ACHN (cell line): ENCODE measurements at regions not wholly inside any gene's neighbourhood (a gene's known extent, or its start where the extent isn't known, plus 50 kb on each side); places are given as distances from the start of the nearest gene placed in this dataset.

Experiments
- DNase-seq: peaks from one replicate; pipeline ENCODE4 v3.0.0-alpha.2; 2015
- in situ Hi-C: cut with HindIII; loops from 2 replicates; pipeline ENCODE4 v1.10.0; 2017; ENCODE audit warnings: low sequenced_read_pairs, low pct_ligation_motif_present, low pct_unique_long_range_greater_than_20kb

DNA sequence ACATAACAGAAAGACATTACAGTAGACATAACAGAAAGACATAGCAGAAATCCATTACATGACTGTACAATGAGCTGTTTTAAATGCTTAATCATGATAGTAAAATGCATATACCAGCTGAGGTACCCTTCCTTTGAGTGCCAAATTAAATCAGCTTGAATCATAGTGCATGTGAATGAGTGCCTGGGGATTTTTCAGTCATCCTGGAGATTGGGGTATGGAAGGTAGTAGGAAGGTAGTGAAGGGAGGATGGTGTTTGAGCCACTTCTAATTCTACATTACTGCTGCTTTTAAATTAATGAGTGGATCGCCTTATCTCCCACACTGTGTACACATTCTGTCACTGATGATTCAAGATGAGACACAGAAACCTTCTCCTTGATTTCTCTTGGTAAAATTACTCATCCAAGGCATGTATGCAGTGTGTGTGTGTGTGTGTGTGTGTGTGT, 534.2 kb downstream of the LRFN5 start:
- in situ Hi-C loops = no loop called here
- peak; percentile 7 for DNase-seq

DNA sequence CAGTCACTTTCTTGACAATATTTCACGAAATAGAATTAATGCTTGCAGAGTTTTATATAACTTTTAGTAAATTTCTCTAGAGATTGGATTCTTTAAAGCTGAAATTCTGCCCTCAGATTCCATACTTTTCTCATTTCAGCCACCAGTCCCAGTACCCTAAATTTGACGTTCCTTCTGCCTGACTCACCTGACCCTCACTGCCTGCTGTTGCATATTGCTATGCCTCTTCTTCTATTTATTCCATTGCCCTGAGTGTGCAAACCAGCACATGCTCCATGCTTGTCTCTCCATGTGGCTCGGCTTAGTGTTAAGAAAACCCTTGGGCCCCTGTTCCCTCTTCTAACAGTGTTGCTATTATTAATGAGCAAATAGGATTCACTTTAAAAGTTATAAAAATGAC, 533.3 kb downstream of the LRFN5 start:
- DNase-seq = no peak
- in situ Hi-C loops = no loop called here

- in situ Hi-C loops = no loop called here
- no peak for DNase-seq
These were observed 531.7 kb downstream of the LRFN5 start for GRCh38 chr14:42138406-42138805.

GRCh38 chr14:42130815-42131214, 524.1 kb downstream of the LRFN5 start:
- DNase-seq = no peak
- in situ Hi-C loops = no loop called here

GRCh38 chr14:42123526-42123925, 516.9 kb downstream of the LRFN5 start:
- in situ Hi-C loops = no loop called here
- DNase-seq = no peak

GRCh38 chr14:42113358-42114069, 506.8 kb downstream of the LRFN5 start:
- no peak for DNase-seq
- in situ Hi-C loops = no loop called here

DNA sequence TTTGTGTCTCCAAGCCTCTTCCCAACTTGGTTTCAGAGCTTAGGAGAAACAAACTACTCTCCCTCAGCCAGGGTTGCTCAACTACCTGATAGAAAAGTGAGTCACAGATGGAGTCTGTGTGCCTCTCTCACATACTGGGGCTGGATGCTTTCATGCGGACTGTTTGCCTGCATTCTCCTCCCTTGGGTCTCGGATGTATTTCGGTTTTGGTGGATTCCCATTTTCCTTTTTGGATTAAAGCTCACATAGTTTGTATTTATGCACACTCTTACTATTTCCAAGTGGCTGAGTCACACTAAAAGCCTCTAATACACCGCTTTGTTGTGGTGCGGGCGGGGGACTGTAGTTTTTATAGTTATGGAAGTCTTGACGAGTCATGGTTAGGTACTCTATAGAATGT, 505.4 kb downstream of the LRFN5 start:
- in situ Hi-C loops = no loop called here
- no peak for DNase-seq

DNA sequence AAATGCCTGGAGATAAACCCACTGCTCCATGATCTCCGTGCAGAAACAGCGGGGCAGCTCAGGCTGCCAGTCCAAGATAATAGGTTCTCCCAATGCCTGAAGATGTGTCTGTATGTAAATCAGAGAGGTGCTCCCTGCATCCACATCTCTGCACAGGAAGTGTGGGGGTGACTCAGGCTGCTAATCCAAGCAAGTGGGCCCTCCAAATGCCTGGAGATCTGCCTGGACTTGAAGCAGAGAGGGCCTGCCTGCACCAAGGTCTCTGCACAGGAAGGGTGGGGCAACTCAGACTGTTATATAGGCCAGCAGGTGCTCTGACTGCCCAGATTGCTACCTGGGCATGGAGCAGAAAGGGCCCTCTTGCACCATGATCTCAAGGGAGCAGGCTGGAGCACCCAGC, 504.7 kb downstream of the LRFN5 start:
- no peak for DNase-seq
- in situ Hi-C loops = no loop called here

- DNase-seq = peak; percentile 53
- in situ Hi-C loops = no loop called here
These were observed 503.5 kb downstream of the LRFN5 start for GRCh38 chr14:42110167-42110566.

DNA sequence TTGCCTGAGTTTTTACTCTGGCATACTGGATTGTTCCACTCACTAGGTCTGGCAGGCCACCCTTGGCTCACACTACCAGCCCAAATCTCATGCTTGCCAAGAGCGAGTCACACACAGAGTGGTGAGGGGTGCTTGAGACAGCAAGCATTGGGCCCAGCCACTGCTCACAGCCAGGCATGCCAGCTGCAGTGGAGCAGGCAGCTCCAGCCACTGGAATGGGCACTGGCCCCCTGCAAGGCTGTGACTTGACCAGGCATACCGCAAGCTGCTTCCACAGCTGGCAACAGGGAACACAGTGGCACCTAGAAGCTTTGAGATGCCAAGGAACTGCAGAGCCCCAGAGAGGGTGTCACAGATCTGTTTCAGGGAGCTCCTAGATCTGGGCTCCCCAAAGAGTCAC, 488.5 kb downstream of the LRFN5 start:
- DNase-seq = no peak
- in situ Hi-C loops = no loop called here

- DNase-seq = no peak
- in situ Hi-C loops = no loop called here
These were observed 483.4 kb downstream of the LRFN5 start for GRCh38 chr14:42090122-42090521.

DNA sequence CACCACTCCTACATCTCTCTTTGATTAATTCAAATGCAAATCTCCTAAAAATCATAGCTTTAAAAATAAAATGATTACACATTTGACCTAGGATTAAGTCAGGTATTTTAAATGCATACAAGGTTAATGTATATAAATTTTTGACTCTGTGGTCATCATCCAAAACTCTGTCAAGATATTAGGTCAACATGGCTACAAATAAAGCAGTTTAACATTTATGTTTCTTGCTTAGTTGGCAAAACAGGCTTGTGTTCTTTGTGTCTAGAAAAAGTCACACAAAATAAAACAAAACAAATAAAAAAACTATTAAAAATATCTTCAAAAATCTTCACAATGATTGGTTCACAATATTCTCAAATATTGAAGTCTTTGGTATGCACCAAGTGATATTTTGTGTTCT, 473.2 kb downstream of the LRFN5 start:
- DNase-seq = no peak
- in situ Hi-C loops = no loop called here

GRCh38 chr14:42078345-42078744, 471.7 kb downstream of the LRFN5 start:
- no peak for DNase-seq
- in situ Hi-C loops = no loop called here

DNA sequence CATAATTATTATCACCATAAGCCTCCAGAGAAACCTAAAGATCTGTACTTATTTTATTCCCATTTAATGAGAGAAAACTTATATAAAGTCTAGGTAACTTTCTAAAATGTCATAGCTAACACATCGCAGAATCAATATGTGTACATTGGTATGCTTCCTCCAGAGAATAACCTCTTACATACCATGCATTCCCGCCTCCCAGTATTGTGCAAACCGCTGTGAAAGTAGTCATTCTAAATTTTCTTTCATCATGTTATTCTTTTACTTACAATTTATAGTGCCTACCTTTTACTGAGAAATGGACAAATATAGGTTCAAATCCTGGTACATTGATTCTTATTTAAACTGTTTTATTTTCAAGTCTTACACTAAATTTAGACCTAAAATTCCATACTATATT, 463.4 kb downstream of the LRFN5 start:
- no peak for DNase-seq
- in situ Hi-C loops = no loop called here

- no peak for DNase-seq
- in situ Hi-C loops = no loop called here
These were observed 450.4 kb downstream of the LRFN5 start for GRCh38 chr14:42057111-42057510.

DNA sequence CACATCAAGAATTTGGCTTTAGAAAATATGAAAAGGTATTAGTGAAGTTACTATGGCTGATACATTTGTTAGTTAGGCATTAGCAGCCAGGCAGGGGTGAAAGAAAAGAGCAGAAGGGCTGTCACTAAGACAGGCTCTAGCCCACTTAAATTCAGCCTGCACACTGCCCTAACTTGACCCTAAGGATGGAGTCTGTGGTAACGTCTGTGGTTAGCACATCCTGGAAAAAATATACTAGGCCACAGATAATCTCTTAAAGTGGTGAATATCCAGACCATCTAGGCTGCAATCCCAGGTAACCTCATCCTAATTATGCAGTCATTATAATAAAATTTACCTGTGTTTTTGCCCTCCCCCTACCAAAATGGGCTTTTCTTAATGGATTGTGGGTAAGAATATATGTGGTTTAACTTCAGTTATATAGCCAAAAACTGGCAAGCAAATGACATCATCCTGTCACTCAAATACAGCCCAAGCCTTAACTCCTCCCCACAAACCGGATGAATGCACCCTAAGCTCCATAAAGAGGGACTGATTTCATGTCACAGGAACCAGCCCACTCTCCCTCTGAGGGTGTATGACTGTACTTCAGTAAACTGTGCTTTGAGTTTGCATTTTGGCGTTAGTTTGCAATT, 440.9 kb downstream of the LRFN5 start:
- no peak for DNase-seq
- in situ Hi-C loops = no loop called here

GRCh38 chr14:42045383-42045782, 438.7 kb downstream of the LRFN5 start:
- in situ Hi-C loops = no loop called here
- no peak for DNase-seq

- in situ Hi-C loops = no loop called here
- DNase-seq = no peak
These were observed 421.9 kb downstream of the LRFN5 start for GRCh38 chr14:42028607-42029006.

DNA sequence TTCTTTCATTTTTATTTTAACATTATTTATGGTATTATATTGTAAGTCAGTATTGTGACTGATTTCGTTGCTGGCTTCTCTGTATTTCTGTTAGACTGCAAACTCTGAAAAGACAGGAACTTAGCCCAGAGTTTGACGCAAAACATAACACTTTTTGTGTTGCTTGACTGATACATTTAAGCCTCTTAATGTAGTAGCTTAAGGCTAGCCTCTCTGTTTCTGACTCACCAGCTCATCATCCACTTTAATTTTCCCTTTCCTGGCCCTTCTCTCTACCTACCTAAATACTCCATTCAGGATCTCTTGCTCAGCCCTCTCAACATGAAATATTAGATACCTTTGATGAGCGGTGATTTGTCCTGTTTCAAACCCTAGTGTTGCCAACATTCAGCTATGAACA, 420.6 kb downstream of the LRFN5 start:
- no peak for DNase-seq
- in situ Hi-C loops = no loop called here

DNA sequence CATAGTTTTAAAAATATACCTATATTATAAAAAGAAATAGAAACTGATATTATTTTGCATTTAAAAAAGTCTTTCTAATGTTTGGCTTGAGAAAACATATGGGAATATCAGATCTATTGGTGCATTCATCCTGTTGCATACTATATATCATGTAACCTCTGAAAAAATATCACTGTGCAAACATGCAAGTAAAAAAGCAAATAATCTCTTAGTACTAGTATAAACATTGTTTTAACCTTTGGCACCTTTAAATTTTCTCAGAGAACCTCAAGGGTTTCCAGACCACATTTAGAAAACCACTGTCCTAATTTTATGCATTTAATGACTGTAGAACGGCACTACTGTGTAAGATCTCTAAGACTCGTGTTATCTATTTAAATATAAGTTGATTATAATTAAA, 416.8 kb downstream of the LRFN5 start:
- in situ Hi-C loops = no loop called here
- no peak for DNase-seq
